Ureter (tissue), 1 donor: ENCODE measurements at regions not wholly inside any gene's neighbourhood (a gene's known extent, or its start where the extent isn't known, plus 50 kb on each side); places are given as distances from the start of the nearest gene placed in this dataset.

Experiments
- DNase-seq: peaks from one replicate; pipeline ENCODE4 v3.0.0-alpha.2; 2020; ENCODE audit warnings: low spot score
- donor health status: DM: yes; HTN: yes; CAD: no.

DNA sequence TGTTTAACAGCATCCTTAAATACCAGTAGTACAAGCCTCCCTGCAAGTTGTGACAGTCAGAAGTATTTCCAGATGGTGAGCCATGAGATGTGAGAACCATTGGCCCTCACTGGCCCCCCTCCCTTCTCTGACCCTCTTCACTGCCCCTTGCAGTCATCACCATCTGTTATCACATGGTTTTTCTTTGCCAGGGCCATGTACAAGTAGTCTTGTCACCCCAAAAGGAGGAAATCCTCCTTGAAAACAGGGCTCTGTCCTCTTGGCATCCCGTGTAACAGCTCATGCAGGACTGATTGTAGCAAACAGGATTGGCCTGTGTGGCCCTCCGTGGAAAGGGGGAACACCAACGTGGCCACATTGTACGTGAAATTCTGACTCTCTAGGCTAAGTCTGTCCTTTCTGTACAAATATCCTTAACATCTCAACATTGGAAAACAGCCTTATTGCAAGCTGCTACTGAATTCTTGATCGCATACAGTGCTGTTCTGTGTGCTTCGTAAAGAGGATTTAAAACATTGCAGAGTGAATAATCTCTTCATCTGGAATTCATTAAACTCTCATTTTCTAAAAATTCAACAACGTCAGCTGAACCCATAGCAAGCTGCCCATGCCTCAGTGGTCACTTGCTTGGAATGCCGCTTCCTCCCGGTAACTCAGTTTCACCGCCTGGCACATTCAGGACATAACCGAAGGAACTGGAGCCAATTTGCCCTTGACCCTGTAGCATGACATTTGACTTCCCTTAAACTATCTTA, 171.7 kb downstream of the ATPSCKMT start:
- DNase-seq, result no peak

GRCh38 chr5:10073441-10074104, 176.1 kb downstream of the ATPSCKMT start:
- DNase-seq, result no peak

DNA sequence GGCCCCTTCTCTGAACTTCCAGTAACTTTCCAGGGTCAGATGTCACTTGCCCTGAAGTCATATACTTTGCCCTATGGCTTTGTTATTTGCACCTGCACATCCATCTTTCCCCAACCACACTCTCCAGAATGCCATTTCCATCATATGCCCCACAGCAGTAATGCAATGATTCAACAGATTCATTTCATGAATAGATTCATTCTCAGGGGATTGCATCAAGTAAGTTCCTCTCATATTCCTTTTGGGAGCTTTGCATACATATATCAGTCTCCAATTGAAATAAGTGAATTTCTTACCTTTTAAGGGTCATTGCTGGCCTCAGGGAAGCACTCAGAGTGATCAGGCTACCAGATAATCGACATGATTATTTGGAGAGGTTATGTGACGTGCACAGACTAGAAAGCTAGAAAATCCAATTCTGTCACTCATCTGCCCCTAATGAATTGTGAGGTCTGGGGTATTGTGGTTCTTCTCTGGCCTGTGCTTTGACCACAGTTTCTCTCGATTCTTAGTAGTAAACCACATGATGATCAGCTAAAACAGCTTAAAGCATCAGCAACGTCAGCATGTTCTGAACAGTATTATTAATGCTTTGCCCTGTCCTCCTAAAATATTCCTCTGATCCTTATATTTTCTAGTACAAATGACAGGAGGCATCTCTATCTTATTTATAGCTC, 179.9 kb downstream of the ATPSCKMT start:
- DNase-seq, result no peak

DNA sequence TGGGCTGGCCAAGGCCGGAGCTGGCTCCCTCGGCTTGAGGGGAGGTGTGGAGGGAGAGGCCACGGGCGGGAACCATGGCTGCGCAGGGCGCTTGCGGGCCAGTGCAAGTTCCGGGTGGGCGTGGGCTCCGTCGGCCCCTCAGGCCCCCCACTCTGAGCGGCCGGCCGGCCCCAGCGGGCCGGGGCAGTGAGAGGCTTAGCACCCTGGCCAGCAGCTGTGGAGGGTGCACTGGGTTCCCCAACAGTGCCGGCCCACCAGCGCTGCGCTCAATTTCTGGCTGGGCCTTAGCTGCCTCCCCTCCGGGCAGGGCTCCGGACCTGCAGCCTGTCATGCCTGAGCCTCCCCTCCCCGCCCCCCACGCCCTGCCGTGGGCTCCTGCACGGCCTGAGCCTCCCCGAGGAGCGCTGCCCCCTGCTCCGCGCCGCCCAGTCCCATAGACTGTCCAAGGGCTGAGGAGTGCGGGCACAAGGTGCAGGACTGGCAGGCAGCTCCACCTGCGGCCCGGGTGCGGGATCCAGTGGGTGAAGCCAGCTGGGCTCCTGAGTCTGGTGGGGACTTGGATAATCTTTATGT, 184.2 kb downstream of the ATPSCKMT start:
- no peak for DNase-seq

GRCh38 chr5:10064546-10065195, 185.0 kb downstream of the ATPSCKMT start:
- no peak for DNase-seq

DNA sequence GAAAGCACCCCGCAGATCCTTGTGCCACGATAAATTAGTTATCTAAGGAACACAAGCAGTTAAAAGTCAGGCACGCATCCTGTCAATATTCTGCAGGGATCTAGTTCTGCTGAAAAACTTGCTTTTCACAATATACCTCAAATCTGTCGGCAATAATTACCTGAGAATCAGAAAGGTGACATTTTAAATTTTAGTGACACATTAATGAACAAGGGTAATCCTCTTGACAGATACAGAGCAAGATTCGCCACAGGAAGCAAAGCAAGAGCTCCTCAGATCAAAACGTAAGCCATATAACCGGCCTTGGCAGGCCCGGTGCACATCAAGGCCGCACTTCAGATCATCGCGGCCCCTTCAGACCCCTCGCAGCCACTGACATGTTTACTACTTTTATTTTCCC, 185.7 kb downstream of the ATPSCKMT start:
- no peak for DNase-seq

- no peak for DNase-seq
These were observed 189.7 kb downstream of the ATPSCKMT start for GRCh38 chr5:10059980-10060379.

GRCh38 chr5:10059556-10059955, 190.1 kb downstream of the ATPSCKMT start:
- DNase-seq, result no peak

- no peak for DNase-seq
These were observed 192.3 kb downstream of the ATPSCKMT start for GRCh38 chr5:10057356-10057755.

DNA sequence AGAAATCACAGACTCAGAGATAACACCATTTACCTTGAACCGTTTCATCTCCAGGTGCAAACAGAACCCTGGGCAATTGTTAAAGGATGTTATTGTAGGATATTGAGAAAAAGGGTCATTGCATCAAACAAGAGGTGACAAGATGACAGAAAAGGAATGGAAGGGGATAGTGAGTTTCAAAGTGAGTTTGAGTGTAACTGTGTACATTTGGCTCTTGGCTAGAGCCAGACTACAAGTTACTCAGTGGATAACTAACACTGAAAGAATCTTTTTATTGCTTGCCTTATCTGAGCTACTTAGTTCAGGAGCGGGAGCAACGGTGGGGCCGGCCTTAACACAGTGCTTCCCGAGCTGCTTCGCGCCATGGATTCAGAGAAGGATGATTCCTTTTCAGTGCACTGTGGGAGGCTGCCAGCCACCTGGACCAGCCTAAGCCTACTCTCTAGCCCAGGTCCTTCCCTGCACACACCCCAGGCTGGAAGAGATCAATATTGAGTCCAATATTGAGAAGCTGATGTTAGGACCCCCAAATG, 193.4 kb downstream of the ATPSCKMT start:
- no peak for DNase-seq

DNA sequence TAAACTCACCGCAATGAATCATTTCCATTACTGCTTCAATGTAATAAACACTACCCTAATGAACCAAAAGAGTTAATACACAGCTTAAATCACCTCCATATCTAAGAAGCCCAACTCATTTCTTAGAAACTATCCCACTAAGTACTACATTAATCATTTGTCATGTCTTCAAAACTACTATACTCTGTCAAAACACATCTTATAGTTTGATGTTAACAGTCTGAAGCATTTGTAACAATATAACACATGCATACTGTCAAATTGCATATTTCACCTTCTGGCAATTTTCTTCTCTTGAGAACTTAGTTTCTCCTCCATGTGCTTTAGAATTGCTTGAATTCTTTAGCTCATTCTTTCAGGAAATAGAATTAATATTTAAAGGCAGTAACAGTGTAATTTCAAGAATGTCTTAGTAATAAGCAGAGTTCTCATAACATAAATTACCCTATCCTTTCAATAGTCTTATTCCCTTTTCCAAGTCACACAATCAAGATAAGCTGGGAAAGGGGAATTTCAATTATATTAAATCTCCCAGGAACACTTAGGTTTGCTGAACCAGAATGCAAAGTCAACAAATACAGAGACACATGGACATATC, 199.7 kb downstream of the ATPSCKMT start:
- no peak for DNase-seq

DNA sequence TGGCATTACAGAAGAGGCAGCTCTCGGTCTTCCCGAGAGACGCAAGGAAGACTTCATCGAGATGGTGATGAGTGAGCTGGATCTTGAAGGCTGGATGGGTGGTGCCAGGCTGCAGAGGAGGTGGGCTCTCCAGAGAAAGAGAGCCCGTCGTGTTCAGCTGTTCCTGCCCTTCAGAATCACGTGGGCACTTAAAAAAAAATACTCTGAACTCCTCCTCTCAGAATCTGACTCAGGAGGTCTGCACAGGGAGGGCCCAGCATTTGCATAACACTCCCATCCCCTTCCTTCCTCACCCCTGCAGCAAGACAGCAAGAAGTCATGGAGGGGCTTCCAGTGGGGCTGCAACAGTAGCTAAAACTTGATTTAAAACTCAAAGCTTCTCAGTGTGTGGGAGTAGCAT, 203.0 kb downstream of the ATPSCKMT start:
- no peak for DNase-seq

GRCh38 chr5:10045376-10045775, 204.3 kb downstream of the ATPSCKMT start:
- no peak for DNase-seq

DNA sequence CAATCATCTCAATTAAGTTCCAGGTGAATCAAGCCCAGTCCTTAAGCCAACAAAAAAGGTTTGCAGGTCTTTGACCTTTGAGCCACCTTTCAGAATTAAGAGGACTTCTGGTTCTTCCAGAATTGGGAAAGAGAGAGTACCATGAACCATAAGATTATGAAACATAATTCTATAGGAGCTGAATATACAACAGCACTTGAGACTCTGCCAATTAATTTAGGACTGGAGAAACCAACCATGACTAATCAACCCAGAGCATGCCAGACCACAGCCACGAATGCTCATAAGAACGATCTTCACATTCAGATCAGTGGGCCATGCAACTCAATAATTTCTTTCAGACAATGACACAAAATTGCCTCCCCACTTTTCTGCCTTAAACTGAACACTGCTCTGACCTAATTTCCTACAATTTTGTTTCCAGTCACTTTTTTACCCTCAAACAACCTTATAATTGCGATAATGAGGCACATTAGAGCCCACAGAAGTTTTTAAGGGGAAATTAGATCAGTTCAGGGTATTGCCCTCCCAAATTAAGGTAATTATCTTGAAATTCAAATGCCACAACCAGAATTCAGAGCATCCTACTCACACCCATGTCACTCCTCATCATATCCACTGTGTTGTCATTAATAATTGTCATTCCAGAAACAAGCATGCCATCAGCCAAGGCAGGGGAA, 213.4 kb downstream of the ATPSCKMT start:
- no peak for DNase-seq

GRCh38 chr5:10034001-10034400, 215.7 kb downstream of the ATPSCKMT start:
- DNase-seq, result no peak

- no peak for DNase-seq
These were observed 217.9 kb downstream of the ATPSCKMT start for GRCh38 chr5:10031817-10032216.

- no peak for DNase-seq
These were observed 219.4 kb downstream of the ATPSCKMT start for GRCh38 chr5:10030219-10030831.

DNA sequence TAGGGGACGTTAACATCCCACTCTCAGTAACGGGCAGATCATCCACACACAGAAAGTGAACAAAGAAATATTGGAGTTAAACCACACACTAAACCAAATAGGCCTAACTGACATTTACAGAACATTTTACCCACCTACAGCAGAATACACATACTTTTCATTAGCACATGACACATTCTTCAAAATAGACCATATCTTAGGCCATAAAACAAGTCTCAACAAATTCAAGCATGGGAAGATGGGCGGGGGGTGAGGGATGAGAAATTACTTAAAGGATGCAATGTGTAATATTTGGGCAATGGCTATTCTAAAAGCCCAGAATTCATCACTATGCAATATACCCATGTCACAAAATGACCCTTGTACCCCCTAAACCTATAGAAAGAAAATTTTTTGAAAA, 226.2 kb downstream of the ATPSCKMT start:
- DNase-seq, result no peak

DNA sequence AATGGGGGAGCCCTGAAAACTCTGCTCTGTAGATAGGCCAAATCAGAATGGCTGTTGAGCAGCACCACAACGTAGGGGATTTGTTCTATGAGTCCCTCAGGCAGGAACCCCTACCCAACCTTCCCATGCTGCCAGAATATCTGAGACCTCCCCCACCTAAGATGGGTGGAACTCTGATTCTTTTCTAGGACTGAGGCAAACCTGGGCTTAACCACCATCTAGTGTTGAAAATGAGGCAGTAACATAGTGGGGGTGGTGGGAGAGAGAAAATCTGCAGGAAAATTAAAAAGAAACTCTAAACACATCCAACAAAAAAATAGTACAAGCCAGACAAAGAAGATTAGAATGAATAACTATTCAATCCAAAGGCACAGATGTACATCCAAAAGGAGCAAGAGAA, 228.4 kb downstream of the ATPSCKMT start:
- no peak for DNase-seq

- no peak for DNase-seq
These were observed 230.5 kb downstream of the ATPSCKMT start for GRCh38 chr5:10019236-10019635.
